ENCODE measurements at regions not wholly inside any gene's neighbourhood (a gene's known extent, or its start where the extent isn't known, plus 50 kb on each side); places are given as distances from the start of the nearest gene placed in this dataset.
"Not testable (repeated sequence)": the region's sequence is repeated elsewhere in the genome, so short reads cannot be mapped to it uniquely, and the experiment has no call there.

- DNase-seq = no peak
Observed at GRCh38 chr5:87150630-87151029, 117.1 kb upstream of the RASA1 start.

- no peak for DNase-seq
Observed at GRCh38 chr5:87151547-87151946, 116.1 kb upstream of the RASA1 start.

GRCh38 chr5:87152886-87153285 is 114.8 kb upstream of the RASA1 start:
- DNase-seq = no peak

GRCh38 chr5:87154191-87154590 is 113.5 kb upstream of the RASA1 start:
- no peak for DNase-seq

- no peak for DNase-seq
Observed at GRCh38 chr5:87155106-87155505, 112.6 kb upstream of the RASA1 start.

GRCh38 chr5:87156631-87157030 is 111.1 kb upstream of the RASA1 start:
- no peak for DNase-seq

- DNase-seq = no peak
Observed at GRCh38 chr5:87164409-87164808, 103.3 kb upstream of the RASA1 start.

GRCh38 chr5:87169300-87169991 is 98.2 kb upstream of the RASA1 start:
- DNase-seq = no peak

GRCh38 chr5:87170799-87171198 is 96.9 kb upstream of the RASA1 start:
- DNase-seq = no peak

- DNase-seq = no peak
Observed at GRCh38 chr5:87182649-87183048, 85.0 kb upstream of the RASA1 start.

GRCh38 chr5:87183896-87184295 is 83.8 kb upstream of the RASA1 start:
- no peak for DNase-seq

GRCh38 chr5:87184605-87185004 is 83.1 kb upstream of the RASA1 start:
- DNase-seq = no peak

- no peak for DNase-seq
Observed at GRCh38 chr5:87185838-87186237, 81.8 kb upstream of the RASA1 start.

GRCh38 chr5:87188391-87188790 is 79.3 kb upstream of the RASA1 start:
- no peak for DNase-seq

GRCh38 chr5:87190041-87190440 is 77.6 kb upstream of the RASA1 start:
- no peak for DNase-seq

GRCh38 chr5:87190687-87191086 is 77.0 kb upstream of the RASA1 start:
- no peak for DNase-seq

- no peak for DNase-seq
Observed at GRCh38 chr5:87191645-87192044, 76.0 kb upstream of the RASA1 start.

- DNase-seq = no peak
Observed at GRCh38 chr5:87195104-87195591, 72.5 kb upstream of the RASA1 start.

GRCh38 chr5:87195616-87196015 is 72.1 kb upstream of the RASA1 start:
- no peak for DNase-seq

- no peak for DNase-seq
Observed at GRCh38 chr5:87198010-87198409, 69.7 kb upstream of the RASA1 start.

- not testable (repeated sequence) for DNase-seq
Observed at GRCh38 chr5:87199246-87199645, 68.4 kb upstream of the RASA1 start.

- not testable (repeated sequence) for DNase-seq
Observed at GRCh38 chr5:87199704-87200103, 68.0 kb upstream of the RASA1 start.

- no peak for DNase-seq
Observed at GRCh38 chr5:87210076-87210475, 57.6 kb upstream of the RASA1 start.

- no peak for DNase-seq
Observed at GRCh38 chr5:87210743-87211142, 56.9 kb upstream of the RASA1 start.

- no peak for DNase-seq
Observed at GRCh38 chr5:87211676-87212075, 56.0 kb upstream of the RASA1 start.
